ENCODE measurements at regions not wholly inside any gene's neighbourhood (a gene's known extent, or its start where the extent isn't known, plus 50 kb on each side); places are given as distances from the start of the nearest gene placed in this dataset.

GRCh38 chr1:234977875-234978396, 150.7 kb downstream of the TOMM20 start:
- ATAC-seq (ENCODE audit: insufficient number of reproducible peaks, low FRiP score, low read depth) (no peak), DNase-seq (ENCODE audit: low spot score) (no peak)
- TF ChIP-seq CTCF (IDR thresholded peaks at IDR 0.05), result no peak
- Histone ChIP-seq H3K9me3 (no peaks in the 10 kb centered on the region), H3K4me1 (ENCODE audit: control insufficient read depth in 1 of 2, low read depth in 2 of 2) (peaks cover 35 to 61% of the 10 kb centered on the region in 2 donors), H3K36me3 (no peaks in the 10 kb centered on the region), H3K27me3 (replicated peaks; ENCODE audit: insufficient read depth) (no peaks in the 10 kb centered on the region), H3K4me3 (no peak overlapping the region), H3K27ac (peak overlapping the region; percentile 37 to 93)

GRCh38 chr1:234976861-234977680, 151.6 kb downstream of the TOMM20 start:
- H3K4me3 ChIP-seq, result no peak overlapping the region
- H3K36me3 ChIP-seq, result no peaks in the 10 kb centered on the region
- H3K9me3 ChIP-seq, result no peaks in the 10 kb centered on the region
- H3K27ac ChIP-seq, result peak overlapping the region; percentile 37 to 93
- TF ChIP-seq CTCF (IDR thresholded peaks at IDR 0.05), result no peak
- no peaks in the 10 kb centered on the region for H3K27me3 ChIP-seq (replicated peaks; ENCODE audit: insufficient read depth)
- no peak for ATAC-seq (ENCODE audit: insufficient number of reproducible peaks, low FRiP score, low read depth)
- no peak for DNase-seq (ENCODE audit: low spot score)
- peaks cover 35 to 52% of the 10 kb centered on the region in 2 donors for H3K4me1 ChIP-seq (ENCODE audit: control insufficient read depth in 1 of 2, low read depth in 2 of 2)

GRCh38 chr1:234975941-234976860, 152.4 kb downstream of the TOMM20 start:
- no peak for ATAC-seq (ENCODE audit: insufficient number of reproducible peaks, low FRiP score, low read depth)
- Histone ChIP-seq H3K27ac (peak overlapping the region; percentile 18 to 34), H3K27me3 (replicated peaks; ENCODE audit: insufficient read depth) (no peaks in the 10 kb centered on the region)

GRCh38 chr1:234975122-234975940, 153.3 kb downstream of the TOMM20 start:
- H3K4me1 ChIP-seq (ENCODE audit: control insufficient read depth in 1 of 2, low read depth in 2 of 2), result peaks cover 33 to 50% of the 10 kb centered on the region in 2 donors
- ATAC-seq (ENCODE audit: insufficient number of reproducible peaks, low FRiP score, low read depth) (no peak), DNase-seq (ENCODE audit: low spot score) (no peak)

More at GRCh38 chr1:234975941-234976860, 152.4 kb downstream of the TOMM20 start:
- Histone ChIP-seq H3K4me1 (ENCODE audit: control insufficient read depth in 1 of 2, low read depth in 2 of 2) (peaks cover 29 to 50% of the 10 kb centered on the region in 2 donors), H3K36me3 (no peaks in the 10 kb centered on the region), H3K4me3 (no peak overlapping the region), H3K9me3 (no peaks in the 10 kb centered on the region)
- no peak for DNase-seq (ENCODE audit: low spot score)
- TF ChIP-seq CTCF (IDR thresholded peaks at IDR 0.05), result no peak

More at GRCh38 chr1:234975122-234975940, 153.3 kb downstream of the TOMM20 start:
- no peaks in the 10 kb centered on the region for H3K36me3 ChIP-seq
- TF ChIP-seq CTCF (IDR thresholded peaks at IDR 0.05), result no peak
- no peak overlapping the region for H3K4me3 ChIP-seq
- H3K27ac ChIP-seq, result peak overlapping the region; percentile 18 to 34
- H3K9me3 ChIP-seq, result no peaks in the 10 kb centered on the region
- no peaks in the 10 kb centered on the region for H3K27me3 ChIP-seq (replicated peaks; ENCODE audit: insufficient read depth)

Measured in thoracic aorta (tissue), 2 donors.